NB4 (cell line): ENCODE measurements at regions not wholly inside any gene's neighbourhood (a gene's known extent, or its start where the extent isn't known, plus 50 kb on each side); places are given as distances from the start of the nearest gene placed in this dataset.

Source experiments
- MYC ChIP-seq: IDR thresholded peaks from 2 replicates; pipeline ENCODE4 v1.6.1; 2011; ENCODE audit warnings: low read depth, low read length
- POLR2A ChIP-seq: IDR thresholded peaks from 2 replicates; pipeline ENCODE4 v1.6.1; 2011; ENCODE audit warnings: mild to moderate bottlenecking; ENCODE audit not compliant: insufficient read length; ENCODE audit errors: extremely low read depth
- TF ChIP-seq, protein P1 (sequence below): IDR thresholded peaks from one replicate; pipeline ENCODE4 v1.5.1; 2012; ENCODE audit warnings: low read depth, low read length
- TF ChIP-seq, protein P2 (sequence below): IDR thresholded peaks from 2 replicates; pipeline ENCODE4 v1.6.1; 2011; ENCODE audit warnings: low read depth, low read length

DNA sequence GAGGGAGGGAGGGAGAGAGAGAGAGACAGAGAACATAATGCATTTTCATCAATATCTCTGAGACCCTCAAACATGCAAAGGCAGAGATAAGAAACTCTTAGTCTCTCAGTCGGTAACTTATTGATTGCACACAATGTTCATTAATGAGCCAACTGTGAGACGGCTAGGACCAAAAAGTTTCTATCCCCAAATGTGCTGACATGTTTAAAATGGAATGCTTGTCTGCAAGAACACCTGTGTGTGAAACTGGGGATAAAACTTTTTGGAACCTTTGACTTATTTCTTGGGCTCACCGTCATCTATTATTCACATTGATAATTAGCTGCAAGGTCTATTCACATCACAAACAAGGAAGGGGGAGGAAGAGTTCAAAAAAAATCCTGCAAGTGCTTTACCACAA, 477.9 kb downstream of the STIM2 start:
- TF ChIP-seq, protein P1, sequence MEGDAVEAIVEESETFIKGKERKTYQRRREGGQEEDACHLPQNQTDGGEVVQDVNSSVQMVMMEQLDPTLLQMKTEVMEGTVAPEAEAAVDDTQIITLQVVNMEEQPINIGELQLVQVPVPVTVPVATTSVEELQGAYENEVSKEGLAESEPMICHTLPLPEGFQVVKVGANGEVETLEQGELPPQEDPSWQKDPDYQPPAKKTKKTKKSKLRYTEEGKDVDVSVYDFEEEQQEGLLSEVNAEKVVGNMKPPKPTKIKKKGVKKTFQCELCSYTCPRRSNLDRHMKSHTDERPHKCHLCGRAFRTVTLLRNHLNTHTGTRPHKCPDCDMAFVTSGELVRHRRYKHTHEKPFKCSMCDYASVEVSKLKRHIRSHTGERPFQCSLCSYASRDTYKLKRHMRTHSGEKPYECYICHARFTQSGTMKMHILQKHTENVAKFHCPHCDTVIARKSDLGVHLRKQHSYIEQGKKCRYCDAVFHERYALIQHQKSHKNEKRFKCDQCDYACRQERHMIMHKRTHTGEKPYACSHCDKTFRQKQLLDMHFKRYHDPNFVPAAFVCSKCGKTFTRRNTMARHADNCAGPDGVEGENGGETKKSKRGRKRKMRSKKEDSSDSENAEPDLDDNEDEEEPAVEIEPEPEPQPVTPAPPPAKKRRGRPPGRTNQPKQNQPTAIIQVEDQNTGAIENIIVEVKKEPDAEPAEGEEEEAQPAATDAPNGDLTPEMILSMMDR = no peak
- no peak for TF ChIP-seq POLR2A
- no peak for TF ChIP-seq MYC
- TF ChIP-seq, protein P2, sequence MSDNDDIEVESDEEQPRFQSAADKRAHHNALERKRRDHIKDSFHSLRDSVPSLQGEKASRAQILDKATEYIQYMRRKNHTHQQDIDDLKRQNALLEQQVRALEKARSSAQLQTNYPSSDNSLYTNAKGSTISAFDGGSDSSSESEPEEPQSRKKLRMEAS = no peak
